NT2/D1 (cell line): ENCODE measurements at regions not wholly inside any gene's neighbourhood (a gene's known extent, or its start where the extent isn't known, plus 50 kb on each side); places are given as distances from the start of the nearest gene placed in this dataset.

Experiments used
- DNase-seq: peaks from one replicate; pipeline ENCODE4 v3.0.0-alpha.2; 2011; ENCODE audit warnings: low read depth, low spot score
- H3K27me3 ChIP-seq: 2 replicates; pipeline ENCODE4 v1.6.0; 2011; ENCODE audit warnings: mild to moderate bottlenecking; ENCODE audit not compliant: insufficient read length, insufficient read depth
- H3K36me3 ChIP-seq: 2 replicates; pipeline ENCODE4 v1.6.1; 2011; ENCODE audit warnings: mild to moderate bottlenecking, low read length, mixed read lengths; ENCODE audit not compliant: insufficient read depth, insufficient read length
- H3K4me1 ChIP-seq: 2 replicates; pipeline ENCODE4 v1.5.1; 2011; ENCODE audit not compliant: insufficient read depth, insufficient read length
- H3K4me3 ChIP-seq: 2 replicates; pipeline ENCODE4 v1.5.1; 2011; ENCODE audit warnings: low read depth; ENCODE audit not compliant: insufficient read length
- H3K9ac ChIP-seq: 2 replicates; pipeline ENCODE4 v1.6.0; 2011; ENCODE audit warnings: low read depth; ENCODE audit not compliant: insufficient read length
- H3K9me3 ChIP-seq: 2 replicates; pipeline ENCODE4 v1.5.1; 2011; ENCODE audit warnings: mild to moderate bottlenecking, low read length; ENCODE audit not compliant: insufficient read depth
- SUZ12 ChIP-seq: IDR thresholded peaks from 2 replicates; pipeline ENCODE4 v1.6.1; 2011; ENCODE audit not compliant: insufficient read length, insufficient read depth; ENCODE audit errors: extremely low read depth
- YY1 ChIP-seq: IDR thresholded peaks from 2 replicates; pipeline ENCODE4 v1.6.1; 2011; ENCODE audit not compliant: insufficient read length, insufficient read depth
- ZNF274 ChIP-seq: IDR thresholded peaks from 2 replicates; pipeline ENCODE4 v1.6.1; 2011; ENCODE audit warnings: mild to moderate bottlenecking, low read depth, low read length

DNA sequence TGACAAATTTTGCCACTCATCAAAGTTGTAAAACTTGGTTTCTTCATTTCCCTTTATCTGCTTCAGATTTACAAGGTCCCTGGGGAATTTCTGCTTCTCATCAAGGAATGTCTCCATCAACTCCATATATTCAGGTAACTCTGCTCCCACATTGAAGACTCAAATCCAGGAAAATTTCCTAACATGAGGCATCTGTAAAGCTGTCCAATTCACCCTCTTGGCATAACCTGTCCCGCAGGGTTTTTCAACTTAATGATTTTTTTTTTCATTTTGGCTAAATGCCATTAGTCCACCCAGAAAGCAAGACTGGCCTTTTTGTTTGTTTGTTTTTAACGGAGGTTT is 50.2 kb upstream of the SLC30A5 start:
- no peak overlapping the region for H3K9ac ChIP-seq
- TF ChIP-seq YY1 (no peak), SUZ12 (no peak), ZNF274 (no peak)
- no peaks in the 10 kb centered on the region for H3K27me3 ChIP-seq
- DNase-seq = no peak
- no peaks in the 10 kb centered on the region for H3K36me3 ChIP-seq
- H3K4me1 ChIP-seq = no peaks in the 10 kb centered on the region
- H3K9me3 ChIP-seq = no peaks in the 10 kb centered on the region
- H3K4me3 ChIP-seq = no peak overlapping the region
